HG03135 (cell line): ENCODE measurements at regions not wholly inside any gene's neighbourhood (a gene's known extent, or its start where the extent isn't known, plus 50 kb on each side); places are given as distances from the start of the nearest gene placed in this dataset.

Experiments used
- ATAC-seq: cut with Tn5 transposase; IDR thresholded peaks from one replicate; pipeline ENCODE4 v1.9.1; 2021; ENCODE audit warnings: mild to moderate bottlenecking, moderate library complexity; ENCODE audit not compliant: unreplicated experiment

- no peak for ATAC-seq
Observed at GRCh38 chr6:21949211-21949801, 347.5 kb downstream of the PRL start.

- ATAC-seq = no peak
Observed at GRCh38 chr6:21952367-21952766, 344.5 kb downstream of the PRL start.

DNA sequence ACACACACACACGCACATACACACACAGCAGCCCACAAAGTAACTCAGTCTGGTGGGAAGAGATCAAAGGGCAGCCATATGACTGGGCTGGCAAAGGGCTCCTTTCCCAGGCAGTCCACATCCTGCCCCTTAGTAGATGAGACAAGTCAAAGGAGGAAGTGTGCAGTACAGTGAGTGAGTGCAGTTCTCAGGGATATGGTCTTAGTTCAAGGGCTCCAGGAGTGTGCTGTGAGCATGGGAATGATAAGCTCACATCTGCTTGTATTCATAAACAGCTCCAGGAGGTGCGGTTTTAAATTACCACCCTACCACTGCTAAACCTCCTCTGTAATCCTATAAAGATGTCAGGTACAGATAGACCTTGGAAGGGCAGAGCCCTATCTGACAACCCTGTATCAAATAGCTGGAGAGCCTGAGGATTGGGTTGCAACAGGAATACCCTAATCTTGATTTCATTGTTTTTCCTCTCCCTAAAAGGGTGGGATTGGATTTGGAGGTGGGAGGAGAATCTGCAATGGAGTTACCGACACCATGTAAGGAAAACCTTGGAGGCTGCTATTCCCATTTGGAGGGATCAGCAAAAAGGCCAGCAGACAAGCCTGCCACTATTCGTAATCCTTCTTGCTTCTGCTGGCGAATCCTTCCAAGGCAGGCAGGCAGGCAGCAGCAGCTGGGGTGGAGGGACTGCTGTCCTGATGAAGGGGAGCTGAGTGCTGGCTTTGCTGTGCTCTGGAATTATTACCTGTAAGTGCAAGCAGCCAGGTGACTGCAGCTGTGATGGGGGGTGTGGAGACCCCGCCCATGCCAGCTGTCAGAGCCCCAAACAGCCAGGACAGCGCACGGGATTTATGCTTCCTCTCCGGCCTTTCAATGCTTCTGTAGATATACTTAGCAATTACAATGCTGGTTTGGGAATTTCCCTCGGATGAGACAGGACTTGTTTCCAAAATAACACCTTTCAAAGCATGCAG, 342.7 kb downstream of the PRL start:
- no peak for ATAC-seq

DNA sequence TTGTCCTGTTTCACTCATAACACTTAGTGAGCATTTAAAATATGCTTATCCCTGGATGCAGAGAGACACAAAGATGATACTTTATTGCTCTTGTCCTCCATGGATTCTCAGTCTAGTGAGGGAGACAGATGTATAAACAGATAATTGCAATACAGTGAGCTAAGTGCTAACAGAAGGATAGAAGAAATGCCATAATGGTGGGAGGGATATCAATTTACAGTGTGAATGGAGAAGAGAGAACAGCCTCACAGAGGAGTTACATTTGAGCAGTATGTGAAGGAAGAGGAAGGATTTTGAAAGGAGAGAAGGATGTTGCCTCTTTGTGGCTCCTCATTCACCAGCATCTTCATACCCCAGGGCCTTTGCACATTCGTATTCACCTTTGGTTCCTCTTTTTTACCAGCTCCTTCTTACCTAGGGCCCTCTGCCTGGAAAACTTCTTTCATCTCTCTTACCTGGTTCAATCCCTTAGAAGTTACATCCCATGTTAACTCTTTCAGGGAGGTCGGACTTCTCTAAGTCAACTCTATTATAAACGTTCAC, 341.7 kb downstream of the PRL start:
- no peak for ATAC-seq

- ATAC-seq = no peak
Observed at GRCh38 chr6:21955951-21956350, 340.9 kb downstream of the PRL start.

DNA sequence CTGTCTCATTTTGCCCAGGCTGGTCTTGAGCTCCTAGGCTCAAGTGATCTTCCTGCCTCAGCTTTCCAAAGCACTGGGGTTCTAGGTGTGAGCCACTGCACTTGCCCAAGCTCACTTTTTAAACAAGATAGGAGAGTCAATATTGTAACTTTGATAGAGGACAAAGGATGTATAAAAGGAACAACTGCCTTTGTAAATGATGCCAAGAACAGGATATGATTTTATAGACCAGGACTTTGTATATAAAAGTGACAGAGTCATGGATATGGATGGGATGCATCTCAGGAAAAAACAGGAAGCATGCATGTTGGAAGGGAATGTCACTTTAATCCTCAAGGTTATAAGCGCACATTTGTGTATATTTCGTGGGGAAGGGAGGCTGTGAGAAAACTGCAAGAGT, 338.4 kb downstream of the PRL start:
- ATAC-seq = no peak

- no peak for ATAC-seq
Observed at GRCh38 chr6:21961226-21961625, 335.6 kb downstream of the PRL start.

DNA sequence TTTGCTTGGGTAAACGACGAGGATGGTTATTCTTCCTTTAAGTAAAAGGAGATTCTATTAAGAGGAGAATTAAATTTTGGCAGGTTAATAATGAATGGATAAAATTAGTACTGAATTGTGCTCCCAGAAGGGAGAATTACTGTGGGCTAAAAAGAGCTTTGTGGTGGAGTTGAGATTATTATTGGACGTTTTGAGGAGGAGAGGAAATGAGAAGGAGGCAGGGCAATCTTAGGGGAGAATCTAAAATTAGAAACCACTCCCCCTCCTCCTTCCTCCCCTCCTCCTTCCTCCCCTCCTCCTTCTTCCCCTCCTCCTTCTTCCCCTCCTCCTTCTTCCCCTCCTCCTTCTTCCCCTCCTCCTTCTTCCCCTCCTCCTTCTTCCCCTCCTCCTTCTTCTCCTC, 331.8 kb downstream of the PRL start:
- ATAC-seq = no peak

- ATAC-seq = no peak
Observed at GRCh38 chr6:21965953-21966539, 330.8 kb downstream of the PRL start.

- no peak for ATAC-seq
Observed at GRCh38 chr6:21967056-21967974, 329.5 kb downstream of the PRL start.

DNA sequence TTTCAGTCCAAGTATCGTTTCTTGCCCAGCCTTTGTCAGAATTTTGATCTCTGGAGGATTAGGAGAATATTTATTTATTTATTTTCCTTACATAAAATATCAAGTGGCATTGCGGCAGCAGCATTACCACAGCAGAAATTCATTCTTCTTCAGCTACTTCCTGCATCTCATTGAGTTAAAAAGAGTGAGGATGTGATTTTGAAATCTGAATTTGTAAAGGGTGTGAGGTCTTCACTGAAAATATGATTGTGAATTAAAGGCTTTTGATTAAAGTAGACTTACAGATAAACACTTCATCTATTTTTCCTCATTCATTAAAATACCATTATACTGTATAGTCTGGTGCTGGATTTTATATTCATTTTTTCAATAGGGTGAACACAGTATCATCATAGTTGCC, 328.4 kb downstream of the PRL start:
- ATAC-seq = no peak

DNA sequence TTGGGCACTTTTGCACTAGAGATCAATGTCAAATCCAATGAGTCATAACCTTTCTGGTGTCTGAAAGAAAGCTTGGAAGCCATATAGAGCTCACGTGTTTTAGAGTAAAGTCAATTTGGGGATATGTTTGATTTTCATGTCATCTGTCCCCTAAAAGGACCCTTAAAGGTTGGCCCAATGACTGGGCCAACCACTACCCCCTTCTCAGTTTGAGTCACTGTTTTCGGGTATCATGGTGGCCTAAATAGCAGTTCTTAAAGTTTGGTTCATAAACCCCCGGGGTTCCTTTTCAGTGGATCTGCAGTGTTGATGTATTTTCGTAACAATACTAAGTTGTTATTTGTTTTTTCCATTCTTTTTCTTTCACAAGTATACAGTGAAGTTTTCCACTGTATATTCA, 327.6 kb downstream of the PRL start:
- ATAC-seq = no peak

DNA sequence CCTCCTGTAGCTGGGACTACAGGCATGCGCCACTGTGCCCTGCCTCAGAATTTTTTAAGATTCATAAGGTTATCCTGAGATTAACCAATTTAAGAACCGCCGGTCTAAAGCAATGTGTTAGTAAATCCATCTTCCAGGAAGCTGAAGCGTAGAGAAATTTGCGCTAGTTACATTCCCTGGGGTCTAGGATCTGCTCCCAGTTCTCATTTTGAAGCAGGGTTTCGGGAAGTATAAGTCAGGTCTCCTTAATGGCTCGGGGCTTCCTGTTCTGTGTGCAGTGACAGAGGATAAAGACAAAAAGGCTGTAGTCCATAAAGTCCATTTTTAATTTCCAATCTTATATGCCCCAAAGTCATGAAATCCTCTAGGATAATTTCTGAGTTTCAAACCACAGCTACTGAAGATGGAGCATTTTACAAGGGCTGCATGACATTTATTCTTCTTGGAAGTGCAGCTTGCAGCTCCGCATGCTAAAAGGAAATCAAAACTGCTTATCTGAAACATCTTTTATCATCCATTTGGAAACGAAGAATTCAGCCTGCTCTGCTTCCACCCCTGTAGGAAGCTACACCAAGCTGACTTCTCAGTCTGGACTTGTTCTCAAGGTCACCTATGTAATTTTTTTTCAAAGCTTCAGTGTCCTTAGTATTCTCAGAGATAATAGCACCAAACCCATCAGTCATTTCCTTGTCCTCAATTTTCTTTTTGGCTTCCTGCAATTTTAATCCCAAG, 326.1 kb downstream of the PRL start:
- no peak for ATAC-seq

DNA sequence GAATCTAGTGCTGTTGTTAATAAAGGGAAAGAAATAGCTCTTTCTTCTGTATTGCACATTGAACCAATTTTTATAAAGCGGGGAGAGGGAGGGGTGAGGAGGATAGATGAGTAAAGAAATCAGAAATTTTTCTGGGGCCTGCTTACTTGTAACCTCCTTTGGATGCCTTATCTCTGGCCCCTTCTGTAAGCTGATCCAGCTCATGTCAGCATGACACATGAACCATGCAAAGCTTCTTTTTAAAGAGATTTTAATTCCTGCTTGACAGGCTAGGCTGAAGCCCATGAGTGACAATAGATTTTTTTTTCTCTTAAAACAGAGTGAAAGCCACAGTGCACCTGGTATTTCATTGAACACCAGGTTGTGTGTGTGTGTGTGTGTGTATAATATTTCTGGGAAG, 325.3 kb downstream of the PRL start:
- ATAC-seq = no peak

DNA sequence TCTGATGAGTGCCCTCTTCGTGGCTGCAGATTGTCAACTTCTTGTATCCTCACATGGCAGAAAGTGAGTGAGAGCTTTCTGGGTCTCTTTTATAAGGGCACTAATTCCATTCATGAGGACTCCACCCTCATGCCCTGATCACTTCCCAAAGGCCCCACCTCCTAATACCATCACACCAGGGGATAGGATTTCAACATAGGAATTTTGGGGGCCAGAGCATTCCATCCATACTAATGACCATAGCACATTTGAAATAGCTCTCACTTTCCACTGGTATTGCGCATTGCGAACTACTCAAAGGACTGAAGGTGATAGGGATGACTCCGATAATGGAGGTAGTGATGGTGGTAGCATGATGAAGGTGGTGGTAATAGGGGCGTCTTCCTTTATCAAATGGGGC, 324.3 kb downstream of the PRL start:
- ATAC-seq = no peak

DNA sequence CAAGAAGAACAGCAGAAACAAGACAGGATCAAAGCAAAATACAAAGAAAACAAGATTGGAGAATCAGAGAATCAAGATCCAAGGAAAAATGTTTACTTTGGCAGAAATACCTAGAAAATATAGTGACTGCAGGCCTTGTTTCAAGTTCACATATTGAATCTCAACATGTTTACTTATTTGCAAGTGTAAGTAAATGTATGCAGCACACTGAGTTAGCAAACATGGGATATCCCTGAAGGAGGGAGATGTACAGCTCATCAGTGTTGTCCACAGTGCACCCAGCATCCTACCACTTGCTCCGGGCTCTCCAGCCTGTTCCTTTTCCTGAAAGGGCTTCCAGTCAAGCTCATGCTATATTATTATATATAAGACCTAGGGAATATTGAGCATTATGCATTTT, 319.5 kb downstream of the PRL start:
- no peak for ATAC-seq

- no peak for ATAC-seq
Observed at GRCh38 chr6:21981235-21981833, 315.5 kb downstream of the PRL start.

DNA sequence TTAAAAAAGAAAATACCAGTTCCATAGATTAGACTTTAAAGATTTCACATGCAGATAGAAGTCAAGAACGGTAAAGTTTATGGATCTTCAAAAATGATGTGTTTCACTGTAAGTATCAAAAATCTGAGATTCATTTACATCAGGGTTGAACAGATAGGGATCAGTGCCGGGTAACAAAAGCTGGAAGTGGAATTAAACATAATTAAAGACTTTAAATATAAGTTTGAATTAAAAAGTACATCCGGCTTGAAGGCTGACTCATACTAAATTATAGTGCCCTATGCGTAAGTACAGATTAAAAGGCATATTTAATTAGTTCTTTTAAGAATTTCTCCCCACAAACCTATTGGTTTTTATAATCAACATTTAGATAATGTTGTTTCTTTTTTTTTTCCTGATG, 312.7 kb downstream of the PRL start:
- ATAC-seq = no peak

GRCh38 chr6:21984561-21984960, 312.3 kb downstream of the PRL start:
- no peak for ATAC-seq

- ATAC-seq = no peak
Observed at GRCh38 chr6:21985904-21986303, 310.9 kb downstream of the PRL start.
